BJ (cell line): ENCODE measurements at regions not wholly inside any gene's neighbourhood (a gene's known extent, or its start where the extent isn't known, plus 50 kb on each side); places are given as distances from the start of the nearest gene placed in this dataset.

Experiments used
- CTCF ChIA-PET: fragments of 350-600 bp; formaldehyde crosslinking; extraction: SDS; loops from one replicate; lab custom pipeline; 2021; ENCODE audit warnings: antibody characterized with exemption, inconsistent platforms; lab: Yijun Ruan, JAX
- POLR2A ChIA-PET: fragments of 300-600 bp; sonication (Branson Sonifier 250); formaldehyde crosslinking; extraction: SDS; loops from one replicate; lab custom pipeline; 2021; ENCODE audit warnings: antibody characterized with exemption; lab: Charles Lee
- DNase-seq: peaks from one replicate; pipeline ENCODE4 v3.0.0-alpha.2; 2011; ENCODE audit warnings: low read depth
- H3K27me3 ChIP-seq: 2 replicates; pipeline ENCODE4 v1.6.0; 2011; ENCODE audit warnings: low read length; ENCODE audit not compliant: control insufficient read depth, insufficient read depth
- H3K36me3 ChIP-seq: 2 replicates; pipeline ENCODE4 v1.5.1; 2011; ENCODE audit warnings: low read length; ENCODE audit not compliant: control insufficient read depth, insufficient read depth
- H3K4me3 ChIP-seq: 2 replicates; pipeline ENCODE4 v1.5.1; 2011; ENCODE audit warnings: low read depth, mild to moderate bottlenecking, control low read depth, low read length
- CTCF ChIP-seq: IDR thresholded peaks from 2 replicates; pipeline ENCODE4 v1.5.1; 2011; ENCODE audit warnings: low read depth, mild to moderate bottlenecking, control low read depth, inconsistent platforms, low read length, moderate library complexity; ENCODE audit not compliant: insufficient read depth

- Histone ChIP-seq H3K36me3 (no peaks in the 10 kb centered on the region), H3K27me3 (no peaks in the 10 kb centered on the region), H3K4me3 (no peak overlapping the region)
- no peak for TF ChIP-seq CTCF
- ChIA-PET CTCF (no interaction called here), POLR2A (no interaction called here)
- DNase-seq: no peak
These were observed 145.1 kb upstream of the VCX3A start for GRCh38 chrX:6679988-6680387.

GRCh38 chrX:6679550-6679949, 144.6 kb upstream of the VCX3A start:
- Histone ChIP-seq H3K4me3 (no peak overlapping the region), H3K27me3 (no peaks in the 10 kb centered on the region), H3K36me3 (no peaks in the 10 kb centered on the region)
- TF ChIP-seq CTCF: no peak
- CTCF ChIA-PET: no interaction called here
- no peak for DNase-seq
- POLR2A ChIA-PET: no interaction called here

GRCh38 chrX:6678313-6678712, 143.4 kb upstream of the VCX3A start:
- ChIA-PET POLR2A (no interaction called here), CTCF (no interaction called here)
- no peak for DNase-seq
- Histone ChIP-seq H3K27me3 (no peaks in the 10 kb centered on the region), H3K36me3 (no peaks in the 10 kb centered on the region), H3K4me3 (no peak overlapping the region)
- TF ChIP-seq CTCF: no peak

- H3K36me3 ChIP-seq: no peaks in the 10 kb centered on the region
- H3K27me3 ChIP-seq: no peaks in the 10 kb centered on the region
- POLR2A ChIA-PET: no interaction called here
- H3K4me3 ChIP-seq: no peak overlapping the region
- no peak for TF ChIP-seq CTCF
- CTCF ChIA-PET: no interaction called here
- DNase-seq: no peak
These were observed 139.8 kb upstream of the VCX3A start for GRCh38 chrX:6674734-6675133.

GRCh38 chrX:6667048-6667768, 132.3 kb upstream of the VCX3A start:
- H3K27me3 ChIP-seq: no peaks in the 10 kb centered on the region
- ChIA-PET POLR2A (no interaction called here), CTCF (no interaction called here)
- no peak overlapping the region for H3K4me3 ChIP-seq
- TF ChIP-seq CTCF: no peak
- no peaks in the 10 kb centered on the region for H3K36me3 ChIP-seq
- DNase-seq: no peak
